HG02798 (cell line): ENCODE measurements at regions not wholly inside any gene's neighbourhood (a gene's known extent, or its start where the extent isn't known, plus 50 kb on each side); places are given as distances from the start of the nearest gene placed in this dataset.

Experiments
- ATAC-seq: cut with Tn5 transposase; IDR thresholded peaks from one replicate; pipeline ENCODE4 v1.9.1; 2021; ENCODE audit warnings: mild to moderate bottlenecking; ENCODE audit not compliant: unreplicated experiment, poor library complexity

- ATAC-seq, result no peak
These were observed 668.5 kb downstream of the TSN start for GRCh38 chr2:122423934-122424333.

- peak; percentile 37 for ATAC-seq
These were observed 677.8 kb downstream of the TSN start for GRCh38 chr2:122433123-122433754.

GRCh38 chr2:122445003-122445402 lies 689.6 kb downstream of the TSN start:
- ATAC-seq, result no peak

- ATAC-seq, result no peak
These were observed 691.3 kb downstream of the TSN start for GRCh38 chr2:122446761-122447160.

- no peak for ATAC-seq
These were observed 691.8 kb downstream of the TSN start for GRCh38 chr2:122447237-122447636.

GRCh38 chr2:122451040-122451439 lies 695.6 kb downstream of the TSN start:
- ATAC-seq, result peak; percentile 66

GRCh38 chr2:122451697-122452096 lies 696.2 kb downstream of the TSN start:
- ATAC-seq, result no peak

GRCh38 chr2:122469147-122469546 lies 713.7 kb downstream of the TSN start:
- ATAC-seq, result no peak

- ATAC-seq, result no peak
These were observed 716.3 kb downstream of the TSN start for GRCh38 chr2:122471753-122472152.

GRCh38 chr2:122478117-122478516 lies 722.7 kb downstream of the TSN start:
- no peak for ATAC-seq

- no peak for ATAC-seq
These were observed 723.3 kb downstream of the TSN start for GRCh38 chr2:122478771-122479170.

GRCh38 chr2:122480501-122481243 lies 725.2 kb downstream of the TSN start:
- no peak for ATAC-seq

- ATAC-seq, result no peak
These were observed 725.8 kb downstream of the TSN start for GRCh38 chr2:122481244-122481622.

- peak; percentile 61 for ATAC-seq
These were observed 726.3 kb downstream of the TSN start for GRCh38 chr2:122481717-122482116.

- no peak for ATAC-seq
These were observed 730.6 kb downstream of the TSN start for GRCh38 chr2:122486086-122486485.

GRCh38 chr2:122486705-122487415 lies 731.4 kb downstream of the TSN start:
- ATAC-seq, result no peak

GRCh38 chr2:122491011-122491410 lies 735.6 kb downstream of the TSN start:
- ATAC-seq, result no peak

GRCh38 chr2:122500316-122501105 lies 745.1 kb downstream of the TSN start:
- no peak for ATAC-seq

- ATAC-seq, result no peak
These were observed 751.2 kb downstream of the TSN start for GRCh38 chr2:122506620-122507019.

- ATAC-seq, result no peak
These were observed 751.8 kb downstream of the TSN start for GRCh38 chr2:122507261-122507660.

- no peak for ATAC-seq
These were observed 756.6 kb downstream of the TSN start for GRCh38 chr2:122512091-122512490.
